Breast epithelium (tissue), 3 donors: ENCODE measurements at regions not wholly inside any gene's neighbourhood (a gene's known extent, or its start where the extent isn't known, plus 50 kb on each side); places are given as distances from the start of the nearest gene placed in this dataset.

ENCODE experiments used
- POLR2A ChIP-seq: fragments of 450-650 bp; IDR thresholded peaks from one replicate; pipeline ENCODE4 v1.6.1; 2016; ENCODE audit warnings: antibody characterized with exemption, mild to moderate bottlenecking, moderate library complexity
- TF ChIP-seq, protein P1 (sequence below), 3 donors: fragments of 450-650 bp; IDR thresholded peaks; one replicate each; pipeline ENCODE4 v1.5.1; 2016 to 2017; ENCODE audit warnings: antibody characterized with exemption in 3 of 3, mild to moderate bottlenecking in 3 of 3, moderate library complexity in 3 of 3

DNA sequence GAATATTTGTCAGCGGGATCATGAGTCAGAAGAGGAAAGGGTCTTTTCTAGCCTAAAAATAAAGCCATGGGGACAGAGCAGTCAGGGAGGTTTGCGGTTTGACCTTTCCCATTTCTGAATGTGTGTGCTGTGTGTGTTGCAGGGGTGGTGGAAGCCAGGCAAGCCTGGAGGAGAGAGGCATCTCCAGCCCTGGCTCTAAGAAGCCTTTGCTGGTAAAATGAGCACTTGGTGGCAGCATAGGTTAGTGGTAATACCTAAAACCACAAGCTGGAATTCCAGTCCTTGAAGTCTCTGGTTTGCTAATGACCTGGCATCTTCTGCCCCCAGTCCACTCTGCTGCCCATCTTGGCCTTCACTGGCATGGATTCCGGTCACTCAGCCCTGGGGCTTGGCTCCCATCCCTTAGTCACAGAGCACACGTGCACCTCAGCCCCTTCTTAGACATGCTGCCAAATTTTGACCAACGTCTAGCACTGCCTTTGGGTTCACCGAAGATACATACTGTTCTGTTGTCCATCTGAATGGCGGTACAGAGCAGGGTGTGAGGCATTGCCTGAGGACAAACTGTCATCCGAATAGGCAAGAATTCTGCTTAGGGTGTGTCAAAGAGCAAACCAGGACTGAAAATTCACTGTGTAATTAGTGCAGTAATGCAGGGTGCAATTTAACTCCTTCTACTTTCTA is 52.7 kb downstream of the KCNA5 start:
- TF ChIP-seq POLR2A = no peak
- TF ChIP-seq, protein P1, sequence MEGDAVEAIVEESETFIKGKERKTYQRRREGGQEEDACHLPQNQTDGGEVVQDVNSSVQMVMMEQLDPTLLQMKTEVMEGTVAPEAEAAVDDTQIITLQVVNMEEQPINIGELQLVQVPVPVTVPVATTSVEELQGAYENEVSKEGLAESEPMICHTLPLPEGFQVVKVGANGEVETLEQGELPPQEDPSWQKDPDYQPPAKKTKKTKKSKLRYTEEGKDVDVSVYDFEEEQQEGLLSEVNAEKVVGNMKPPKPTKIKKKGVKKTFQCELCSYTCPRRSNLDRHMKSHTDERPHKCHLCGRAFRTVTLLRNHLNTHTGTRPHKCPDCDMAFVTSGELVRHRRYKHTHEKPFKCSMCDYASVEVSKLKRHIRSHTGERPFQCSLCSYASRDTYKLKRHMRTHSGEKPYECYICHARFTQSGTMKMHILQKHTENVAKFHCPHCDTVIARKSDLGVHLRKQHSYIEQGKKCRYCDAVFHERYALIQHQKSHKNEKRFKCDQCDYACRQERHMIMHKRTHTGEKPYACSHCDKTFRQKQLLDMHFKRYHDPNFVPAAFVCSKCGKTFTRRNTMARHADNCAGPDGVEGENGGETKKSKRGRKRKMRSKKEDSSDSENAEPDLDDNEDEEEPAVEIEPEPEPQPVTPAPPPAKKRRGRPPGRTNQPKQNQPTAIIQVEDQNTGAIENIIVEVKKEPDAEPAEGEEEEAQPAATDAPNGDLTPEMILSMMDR (IDR thresholded peaks at IDR 0.05) = no peak
